GM12892 (cell line): ENCODE measurements at regions not wholly inside any gene's neighbourhood (a gene's known extent, or its start where the extent isn't known, plus 50 kb on each side); places are given as distances from the start of the nearest gene placed in this dataset.

Experiments used
- POLR2A ChIP-seq: IDR thresholded peaks from 2 replicates; pipeline ENCODE4 v1.6.1; 2011; ENCODE audit warnings: low read depth, low read length, control low read depth
- POLR2AphosphoS5 ChIP-seq: IDR thresholded peaks from 2 replicates; pipeline ENCODE4 v1.6.1; 2011; ENCODE audit warnings: low read depth, low read length, control low read depth
- TAF1 ChIP-seq: IDR thresholded peaks from 2 replicates; pipeline ENCODE4 v1.6.1; 2011; ENCODE audit warnings: low read depth, mild to moderate bottlenecking, control low read depth, low read length, borderline replicate concordance

DNA sequence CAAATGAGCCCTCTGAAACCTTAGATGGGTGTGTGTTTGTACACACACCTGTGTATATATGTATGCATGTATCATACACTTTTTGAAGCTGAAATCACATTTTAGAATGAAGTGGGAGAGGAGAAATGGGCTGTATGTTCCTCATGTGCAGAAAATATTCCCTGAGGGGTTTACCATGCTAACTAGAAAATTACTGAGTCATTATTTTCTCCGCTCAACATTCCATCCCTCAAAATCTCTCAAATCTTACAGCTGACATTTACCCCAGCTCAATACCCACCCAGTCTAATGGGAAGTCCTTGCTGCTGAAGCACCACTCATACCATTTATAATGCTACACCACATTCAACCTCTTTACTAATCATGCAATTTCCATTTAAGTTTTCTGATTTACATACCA, 138.6 kb downstream of the P2RY1 start:
- no peak for TF ChIP-seq POLR2A
- no peak for TF ChIP-seq TAF1
- TF ChIP-seq POLR2AphosphoS5 = no peak
